IMR-90 (cell line): ENCODE measurements at regions not wholly inside any gene's neighbourhood (a gene's known extent, or its start where the extent isn't known, plus 50 kb on each side); places are given as distances from the start of the nearest gene placed in this dataset.

ENCODE experiments used
- ATAC-seq: fragments of 200-7000 bp; cut with Tn5 transposase; 2 replicates; pipeline ENCODE4 v1.9.1; 2020; ENCODE audit warnings: low read depth, mild to moderate bottlenecking, moderate library complexity
- BruUV-seq: library from RNA; stranded (reverse); fragments of 400-500 nt; replicated peaks from 2 replicates; lab custom pipeline; 2021; lab: Mats Ljungman, UMichigan
- CTCF ChIA-PET: fragments of 300-600 bp; formaldehyde crosslinking; extraction: SDS; loops from one replicate; lab custom pipeline; 2021; ENCODE audit warnings: antibody characterized with exemption; lab: Yijun Ruan, JAX
- POLR2A ChIA-PET: fragments of 300-600 bp; sonication (Branson Sonifier 250); formaldehyde crosslinking; loops from one replicate; lab custom pipeline; 2022; ENCODE audit warnings: antibody characterized with exemption; ENCODE audit not compliant: unreplicated experiment; lab: Charles Lee
- DNase-seq: peaks from one replicate; pipeline ENCODE4 v3.0.0; 2013
- H2AFZ ChIP-seq: replicated peaks from 2 replicates; pipeline ENCODE3; 2013; ENCODE audit warnings: low read length, mild to moderate bottlenecking; ENCODE audit not compliant: poor library complexity
- H2AK5ac ChIP-seq: 2 replicates; pipeline ENCODE4 v1.6.1; 2013; ENCODE audit warnings: low read depth, low read length, inconsistent platforms
- H2AK9ac ChIP-seq: replicated peaks from 2 replicates; pipeline ENCODE3; 2013; ENCODE audit warnings: mild to moderate bottlenecking, low read depth, low read length, moderate library complexity; ENCODE audit not compliant: poor library complexity
- H2BK120ac ChIP-seq: 2 replicates; pipeline ENCODE4 v1.6.1; 2013; ENCODE audit warnings: low read depth, low read length, inconsistent platforms
- H2BK15ac ChIP-seq: 3 replicates; pipeline ENCODE4 v1.6.1; 2013; ENCODE audit warnings: low read depth, low read length, inconsistent platforms
- H2BK20ac ChIP-seq: 2 replicates; pipeline ENCODE4 v1.6.1; 2013; ENCODE audit warnings: low read depth, mild to moderate bottlenecking, inconsistent platforms, low read length, moderate library complexity
- H2BK5ac ChIP-seq: 2 replicates; pipeline ENCODE4 v1.6.1; 2013; ENCODE audit warnings: mild to moderate bottlenecking, low read depth, low read length, inconsistent platforms; ENCODE audit not compliant: poor library complexity, severe bottlenecking
- H3K14ac ChIP-seq: replicated peaks from 2 replicates; pipeline ENCODE4 v1.6.1; 2013; ENCODE audit warnings: low read depth, low read length, inconsistent platforms
- H3K18ac ChIP-seq: 2 replicates; pipeline ENCODE4 v1.6.1; 2013; ENCODE audit warnings: low read depth, low read length, control low read depth
- H3K23ac ChIP-seq: 2 replicates; pipeline ENCODE4 v1.6.1; 2013; ENCODE audit warnings: low read depth, low read length, inconsistent platforms
- H3K27ac ChIP-seq: 2 replicates; pipeline ENCODE4 v1.5.1; 2013; ENCODE audit warnings: mild to moderate bottlenecking, control low read depth, low read length; ENCODE audit not compliant: insufficient read depth
- H3K27me3 ChIP-seq: 2 replicates; pipeline ENCODE4 v1.6.1; 2013; ENCODE audit warnings: low read length; ENCODE audit not compliant: control insufficient read depth, insufficient read depth
- H3K36me3 ChIP-seq: 2 replicates; pipeline ENCODE4 v1.6.1; 2013; ENCODE audit warnings: low read length, mixed read lengths; ENCODE audit not compliant: control insufficient read depth, insufficient read depth
- H3K4ac ChIP-seq: 2 replicates; pipeline ENCODE4 v1.6.1; 2013; ENCODE audit warnings: low read depth, low read length, inconsistent platforms
- H3K4me1 ChIP-seq: 2 replicates; pipeline ENCODE4 v1.6.1; 2013; ENCODE audit warnings: low read length, mixed read lengths; ENCODE audit not compliant: control insufficient read depth, insufficient read depth
- H3K4me2 ChIP-seq: 2 replicates; pipeline ENCODE4 v1.6.1; 2013; ENCODE audit warnings: low read depth, mild to moderate bottlenecking, control low read depth, low read length, moderate library complexity
- H3K4me3 ChIP-seq: 2 replicates; pipeline ENCODE4 v1.5.1; 2013; ENCODE audit warnings: low read depth, mild to moderate bottlenecking, control low read depth, low read length, moderate library complexity; ENCODE audit not compliant: insufficient read depth
- H3K56ac ChIP-seq: 2 replicates; pipeline ENCODE4 v1.6.1; 2013; ENCODE audit warnings: low read length, inconsistent platforms; ENCODE audit not compliant: insufficient read depth; ENCODE audit errors: extremely low read depth
- H3K79me1 ChIP-seq, 2 experiments: 2 replicates each; pipeline ENCODE4 v1.6.1; 2013; ENCODE audit warnings: low read length in 2 of 2, inconsistent platforms in 1 of 2, low read depth in 1 of 2
- H3K9ac ChIP-seq: 2 replicates; pipeline ENCODE4 v1.6.1; 2013; ENCODE audit warnings: low read depth, low read length, control low read depth
- H3K9me1 ChIP-seq: 2 replicates; pipeline ENCODE4 v1.6.1; 2013; ENCODE audit warnings: low read length, inconsistent platforms; ENCODE audit not compliant: insufficient read depth
- H3K9me3 ChIP-seq: 2 replicates; pipeline ENCODE4 v1.6.1; 2013; ENCODE audit warnings: low read length; ENCODE audit not compliant: control insufficient read depth, insufficient read depth
- H4K20me1 ChIP-seq: 2 replicates; pipeline ENCODE4 v1.6.1; 2013; ENCODE audit warnings: low read length, inconsistent platforms; ENCODE audit not compliant: insufficient read depth
- H4K5ac ChIP-seq: 2 replicates; pipeline ENCODE4 v1.6.1; 2013; ENCODE audit warnings: mild to moderate bottlenecking, low read depth, low read length, control low read depth
- H4K8ac ChIP-seq, 2 experiments: 2 replicates each; pipeline ENCODE4 v1.6.1; 2013; ENCODE audit warnings: low read depth in 2 of 2, low read length in 2 of 2, control low read depth in 1 of 2, inconsistent platforms in 1 of 2
- H4K91ac ChIP-seq: 2 replicates; pipeline ENCODE4 v1.6.1; 2013; ENCODE audit warnings: low read depth, low read length, inconsistent platforms; ENCODE audit not compliant: insufficient read depth
- BHLHE40 ChIP-seq: fragments of 150-350 bp; IDR thresholded peaks from 2 replicates; pipeline ENCODE4 v1.6.1; 2016; ENCODE audit warnings: mild to moderate bottlenecking, low read depth, low read length
- CEBPB ChIP-seq: IDR thresholded peaks from 2 replicates; pipeline ENCODE4 v1.6.1; 2012; ENCODE audit warnings: low read depth, low read length, improper control_type of control experiment
- MAZ ChIP-seq: IDR thresholded peaks from 2 replicates; pipeline ENCODE4 v1.6.1; 2012; ENCODE audit warnings: low read depth, mild to moderate bottlenecking, low read length, improper control_type of control experiment, moderate library complexity, borderline replicate concordance
- NFE2L2 ChIP-seq: fragments of 150-350 bp; IDR thresholded peaks from 2 replicates; pipeline ENCODE4 v1.6.1; 2016; ENCODE audit warnings: low read depth, mild to moderate bottlenecking, low read length
- WGBS, 2 experiments: methylation state at CpG; one replicate each; pipeline versions ENCODE4 v1.1.5 to v1.1.7; 2013; ENCODE audit warnings: missing lambda C conversion rate in 2 of 2; ENCODE audit not compliant: insufficient read length in 1 of 2; ENCODE audit errors: extremely low coverage in 2 of 2; 5-methylcytosine and 5-hydroxymethylcytosine counted together
- dilution Hi-C: fragments of 300-500 bp; cut with HindIII; formaldehyde crosslinking; loops from one replicate; pipeline ENCODE4 v1.14.3; 2018; ENCODE audit warnings: low sequenced_read_pairs; ENCODE audit not compliant: unreplicated experiment
- in situ Hi-C: fragments of 300-500 bp; cut with MboI; formaldehyde crosslinking; loops from 3 replicates; pipeline ENCODE4 v1.14.3; 2019; ENCODE audit warnings: low sequenced_read_pairs, inconsistent platforms, mixed read lengths
- intact Hi-C: fragments of 100-400 bp; cut with micrococcal nuclease; formaldehyde crosslinking; loops from 2 replicates; pipeline ENCODE4 v1.10.0; 2022
- TF ChIP-seq, protein P1 (sequence below): conservative IDR thresholded peaks from 2 replicates; pipeline ENCODE4 v1.5.1; 2012; ENCODE audit warnings: mild to moderate bottlenecking, low read depth, low read length, improper control_type of control experiment
- TF ChIP-seq, protein P2 (sequence below): fragments of 150-350 bp; IDR thresholded peaks from 2 replicates; pipeline ENCODE4 v1.6.1; 2017; ENCODE audit warnings: mild to moderate bottlenecking, antibody characterized with exemption, low read length, low read depth

GRCh38 chr9:38289236-38289865, 103.2 kb upstream of the ALDH1B1 start:
- no peaks in the 10 kb centered on the region for H3K36me3 ChIP-seq
- no peak overlapping the region for H4K8ac ChIP-seq
- no peak for TF ChIP-seq CEBPB
- TF ChIP-seq, protein P1, sequence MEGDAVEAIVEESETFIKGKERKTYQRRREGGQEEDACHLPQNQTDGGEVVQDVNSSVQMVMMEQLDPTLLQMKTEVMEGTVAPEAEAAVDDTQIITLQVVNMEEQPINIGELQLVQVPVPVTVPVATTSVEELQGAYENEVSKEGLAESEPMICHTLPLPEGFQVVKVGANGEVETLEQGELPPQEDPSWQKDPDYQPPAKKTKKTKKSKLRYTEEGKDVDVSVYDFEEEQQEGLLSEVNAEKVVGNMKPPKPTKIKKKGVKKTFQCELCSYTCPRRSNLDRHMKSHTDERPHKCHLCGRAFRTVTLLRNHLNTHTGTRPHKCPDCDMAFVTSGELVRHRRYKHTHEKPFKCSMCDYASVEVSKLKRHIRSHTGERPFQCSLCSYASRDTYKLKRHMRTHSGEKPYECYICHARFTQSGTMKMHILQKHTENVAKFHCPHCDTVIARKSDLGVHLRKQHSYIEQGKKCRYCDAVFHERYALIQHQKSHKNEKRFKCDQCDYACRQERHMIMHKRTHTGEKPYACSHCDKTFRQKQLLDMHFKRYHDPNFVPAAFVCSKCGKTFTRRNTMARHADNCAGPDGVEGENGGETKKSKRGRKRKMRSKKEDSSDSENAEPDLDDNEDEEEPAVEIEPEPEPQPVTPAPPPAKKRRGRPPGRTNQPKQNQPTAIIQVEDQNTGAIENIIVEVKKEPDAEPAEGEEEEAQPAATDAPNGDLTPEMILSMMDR: no peak
- no peak for TF ChIP-seq BHLHE40
- TF ChIP-seq, protein P2, sequence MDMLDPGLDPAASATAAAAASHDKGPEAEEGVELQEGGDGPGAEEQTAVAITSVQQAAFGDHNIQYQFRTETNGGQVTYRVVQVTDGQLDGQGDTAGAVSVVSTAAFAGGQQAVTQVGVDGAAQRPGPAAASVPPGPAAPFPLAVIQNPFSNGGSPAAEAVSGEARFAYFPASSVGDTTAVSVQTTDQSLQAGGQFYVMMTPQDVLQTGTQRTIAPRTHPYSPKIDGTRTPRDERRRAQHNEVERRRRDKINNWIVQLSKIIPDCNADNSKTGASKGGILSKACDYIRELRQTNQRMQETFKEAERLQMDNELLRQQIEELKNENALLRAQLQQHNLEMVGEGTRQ: no peak
- TF ChIP-seq MAZ: no peak
- no peak for TF ChIP-seq NFE2L2
- H3K56ac ChIP-seq: no peak overlapping the region
- H4K20me1 ChIP-seq: no peaks in the 10 kb centered on the region
- H2AK5ac ChIP-seq: no peak overlapping the region
- 0 out of 2 replicates have a peak, but pooled peaks cover 2% of the 10 kb centered on the region for H3K9me3 ChIP-seq
- dilution Hi-C loops: no loop called here
- H2BK5ac ChIP-seq: no peak overlapping the region
- H2BK120ac ChIP-seq: no peak overlapping the region
- in situ Hi-C loops: no loop called here
- ChIA-PET CTCF (no interaction called here), POLR2A (no interaction called here)
- no peak overlapping the region for H3K4ac ChIP-seq
- no TSS peak for BruUV-seq
- no peak overlapping the region for H3K27ac ChIP-seq
- H3K4me1 ChIP-seq: no peaks in the 10 kb centered on the region
- H2AFZ ChIP-seq: no peak overlapping the region
- H2BK20ac ChIP-seq: no peak overlapping the region
- no CpG with 5 or more reads among the region's 4 CpGs for WGBS, 2 experiments
- H3K9me1 ChIP-seq: no peaks in the 10 kb centered on the region
- DNase-seq (no peak), ATAC-seq (no peak)
- no peak overlapping the region for H3K4me3 ChIP-seq
- no peak overlapping the region for H2BK15ac ChIP-seq
- peaks cover 41% of the 10 kb centered on the region for H3K27me3 ChIP-seq
- H3K18ac ChIP-seq: no peak overlapping the region
- no peak overlapping the region for H3K9ac ChIP-seq
- no peak overlapping the region for H2AK9ac ChIP-seq
- H3K79me1 ChIP-seq: no peaks in the 10 kb centered on the region
- intact Hi-C loops: no loop called here
- H4K5ac ChIP-seq: no peak overlapping the region
- no peak overlapping the region for H4K91ac ChIP-seq
- no peak overlapping the region for H3K23ac ChIP-seq
- no peak overlapping the region for H3K4me2 ChIP-seq
- no peak overlapping the region for H3K14ac ChIP-seq
